NCI-H82 (cell line): ENCODE measurements at regions not wholly inside any gene's neighbourhood (a gene's known extent, or its start where the extent isn't known, plus 50 kb on each side); places are given as distances from the start of the nearest gene placed in this dataset.
A peak's percentile ranks its signal among the peaks of the same experiment; 100 is the strongest.
"Not testable (repeated sequence)": the region's sequence is repeated elsewhere in the genome, so short reads cannot be mapped to it uniquely, and the experiment has no call there.

ENCODE experiments used
- DNase-seq: peaks from one replicate; lab custom pipeline; 2025; lab: John Stamatoyannopoulos, UW

DNA sequence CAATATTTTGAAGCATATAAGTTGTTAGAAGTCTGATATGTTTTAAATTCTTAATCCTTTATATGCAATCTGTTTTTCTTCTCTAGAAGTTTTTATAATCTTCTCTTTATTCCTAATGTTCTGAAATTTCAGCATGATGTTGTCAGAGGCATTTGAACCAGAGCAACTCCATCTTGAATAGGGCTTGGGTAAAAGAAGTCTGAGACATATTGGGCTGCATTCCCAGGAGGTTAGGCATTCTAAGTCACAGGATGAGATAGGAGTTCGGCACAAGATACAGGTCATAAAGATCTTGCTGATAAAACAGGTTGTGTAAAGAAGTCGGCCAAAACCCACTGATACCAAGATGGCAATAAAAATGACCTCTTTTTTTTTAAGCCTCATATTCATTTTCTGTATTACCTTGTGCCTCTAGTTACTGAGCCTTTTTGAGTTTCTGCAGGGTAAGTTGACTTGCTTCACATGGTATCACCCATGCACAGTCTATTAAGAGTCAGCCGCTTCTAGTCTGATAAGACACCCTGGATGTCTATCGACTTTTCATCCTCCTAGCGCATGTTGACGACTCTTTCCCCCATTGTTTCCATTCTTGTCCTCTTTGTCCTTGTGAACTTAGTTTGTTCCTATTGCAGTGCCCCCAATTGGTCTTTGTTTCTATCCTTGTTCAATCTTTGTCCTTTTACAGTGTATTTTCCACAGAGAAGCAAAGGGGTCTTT, 80.8 kb upstream of the RNU6-1 start:
- DNase-seq = no peak

DNA sequence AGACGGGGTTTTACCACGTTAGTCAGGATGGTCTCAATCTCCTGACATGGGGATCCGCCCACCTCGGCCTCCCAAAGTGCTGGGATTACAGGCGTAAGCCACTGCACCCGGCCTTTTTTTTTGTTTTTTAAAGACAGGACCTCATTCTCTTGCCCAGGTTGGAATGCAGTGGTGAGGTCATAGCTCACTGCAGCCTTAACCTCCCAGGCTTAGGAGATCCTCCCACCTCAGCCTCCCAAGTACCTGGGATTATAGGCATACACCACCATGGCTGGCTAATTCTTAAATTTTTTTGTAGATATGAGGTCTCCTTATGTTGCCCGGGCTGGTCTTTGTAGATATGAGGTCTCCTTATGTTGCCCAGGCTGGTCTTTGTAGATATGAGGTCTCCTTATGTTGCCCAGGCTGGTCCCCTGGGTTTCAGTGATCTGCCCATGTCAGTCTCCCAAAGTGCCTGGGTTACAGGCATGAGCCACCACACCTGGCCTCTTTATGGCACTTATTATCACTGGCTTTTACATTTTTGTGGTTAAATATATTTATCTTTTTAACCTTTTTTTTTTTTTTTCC, 82.3 kb upstream of the RNU6-1 start:
- no peak for DNase-seq

DNA sequence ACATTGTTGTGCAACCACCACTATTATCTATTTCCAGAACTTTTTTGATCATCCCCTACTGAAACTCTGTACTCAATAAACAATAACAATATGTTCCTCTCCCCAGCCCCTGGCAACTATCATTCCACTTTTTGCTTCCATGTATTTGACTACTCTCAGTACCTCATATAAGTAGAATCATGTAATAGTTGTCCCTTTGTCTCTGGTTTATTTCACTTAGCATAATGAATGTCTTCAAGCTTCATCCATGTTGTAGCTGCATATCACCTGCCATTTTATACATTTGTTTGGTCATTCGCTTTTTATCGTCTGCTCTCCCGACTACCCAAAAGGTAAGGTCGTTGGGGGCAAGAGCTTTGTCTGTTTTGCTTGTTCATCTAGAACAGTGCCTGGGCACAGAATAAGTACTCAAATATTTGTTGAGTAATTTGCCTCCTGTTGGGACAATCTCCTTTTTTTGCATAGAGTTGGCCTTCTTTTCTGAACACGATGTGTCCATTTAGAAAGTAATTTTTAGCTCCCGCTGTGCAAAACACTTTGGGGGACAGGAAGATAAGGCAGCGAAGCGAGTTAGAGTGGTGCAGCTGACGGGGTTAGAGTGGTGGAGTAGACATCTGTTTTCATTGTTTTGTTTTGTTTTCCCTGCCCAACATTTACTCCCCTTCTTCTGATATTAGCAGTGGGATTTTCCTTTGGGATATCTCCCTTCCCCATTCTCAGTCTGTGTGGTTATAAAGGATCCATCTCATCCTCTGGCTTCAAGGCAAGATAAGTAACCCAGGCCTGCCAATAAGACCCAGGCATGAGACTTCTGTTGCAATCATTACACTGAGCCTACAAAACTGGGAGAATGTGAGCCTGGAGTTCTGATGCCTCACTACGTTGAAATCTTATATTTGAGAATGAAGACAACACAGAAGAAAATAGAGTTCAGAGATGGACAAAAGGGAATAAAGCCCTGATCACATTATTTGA, 83.4 kb upstream of the RNU6-1 start:
- no peak for DNase-seq

DNA sequence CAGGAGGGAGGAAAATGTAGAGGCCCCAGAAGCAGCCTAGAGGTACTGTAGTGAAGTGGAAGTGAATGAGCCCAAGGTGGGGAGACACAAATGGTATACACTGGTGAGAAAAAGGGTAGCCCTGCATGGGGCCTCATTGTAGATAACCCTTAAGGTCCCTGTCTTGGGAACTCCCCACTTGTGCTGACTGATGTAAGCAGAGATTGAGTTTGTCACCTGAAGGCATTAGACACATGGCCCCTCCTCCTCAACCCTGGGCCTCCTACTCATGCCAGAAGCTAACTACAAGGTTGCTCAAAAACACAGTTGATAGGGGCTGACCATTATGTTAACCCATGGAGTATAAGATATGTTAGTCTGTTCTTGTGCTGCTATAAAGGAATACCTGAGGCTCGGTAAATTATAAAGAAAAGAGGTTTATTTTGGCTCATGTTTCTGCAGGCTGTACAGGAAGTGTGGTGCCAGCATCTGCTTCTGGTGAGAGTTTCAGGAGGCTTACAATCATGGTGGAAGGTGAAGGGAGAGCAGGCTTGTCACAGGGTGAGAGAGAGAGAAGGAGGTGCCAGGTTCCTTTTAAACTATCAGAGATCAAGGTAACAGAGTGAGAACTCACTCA, 84.6 kb upstream of the RNU6-1 start:
- DNase-seq = no peak

DNA sequence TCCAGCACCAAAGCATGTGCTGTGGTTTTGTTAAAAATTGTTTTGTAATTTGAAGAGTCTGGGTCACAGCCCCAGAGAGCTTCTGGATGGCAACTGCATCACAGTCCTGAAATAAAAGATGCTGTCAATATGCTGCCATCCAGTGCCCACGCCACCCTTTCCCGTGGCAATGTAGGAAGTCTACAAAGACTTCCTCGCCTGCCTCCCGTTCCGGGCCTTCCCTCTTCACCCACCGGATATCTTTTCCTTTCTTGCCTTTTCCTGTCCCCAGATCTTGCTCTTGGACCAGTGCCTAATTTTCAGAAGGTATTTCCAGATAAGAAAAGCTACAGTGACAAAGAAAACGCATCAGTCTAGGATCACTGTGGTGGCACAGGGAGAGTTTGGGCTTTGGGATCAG, 85.3 kb upstream of the RNU6-1 start:
- DNase-seq = no peak

DNA sequence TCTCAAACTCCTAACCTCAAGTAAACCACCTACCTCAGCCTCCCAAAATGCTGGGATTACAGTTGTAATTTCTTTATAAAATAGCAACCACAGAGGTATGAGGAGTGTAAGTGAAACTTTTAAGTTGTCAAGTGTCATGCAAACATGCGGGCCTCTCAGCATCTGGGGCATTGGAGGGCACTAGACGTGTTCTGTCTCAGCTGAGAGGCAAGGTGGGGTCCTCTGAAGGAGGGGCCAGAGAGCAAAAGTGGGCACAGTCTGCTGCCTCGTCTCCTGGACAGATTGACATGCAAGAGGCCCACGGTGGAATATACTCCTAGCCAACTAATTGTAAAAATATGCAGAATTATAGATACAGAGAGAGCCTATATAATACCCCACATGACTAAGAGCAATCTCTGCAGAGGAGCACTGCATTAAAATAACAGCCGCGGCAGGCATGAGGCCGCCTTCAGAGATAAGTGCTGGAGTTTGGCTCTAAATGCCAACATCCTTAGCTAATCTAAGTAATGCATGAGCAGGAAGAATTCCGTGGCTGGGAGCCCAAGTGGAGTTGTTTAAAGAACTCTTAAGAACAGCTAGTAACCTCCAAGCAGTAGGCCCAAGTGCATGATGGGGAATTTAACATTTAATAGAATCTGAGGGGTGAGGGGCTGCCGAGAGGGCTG, 87.8 kb upstream of the RNU6-1 start:
- peak; percentile 13 for DNase-seq

DNA sequence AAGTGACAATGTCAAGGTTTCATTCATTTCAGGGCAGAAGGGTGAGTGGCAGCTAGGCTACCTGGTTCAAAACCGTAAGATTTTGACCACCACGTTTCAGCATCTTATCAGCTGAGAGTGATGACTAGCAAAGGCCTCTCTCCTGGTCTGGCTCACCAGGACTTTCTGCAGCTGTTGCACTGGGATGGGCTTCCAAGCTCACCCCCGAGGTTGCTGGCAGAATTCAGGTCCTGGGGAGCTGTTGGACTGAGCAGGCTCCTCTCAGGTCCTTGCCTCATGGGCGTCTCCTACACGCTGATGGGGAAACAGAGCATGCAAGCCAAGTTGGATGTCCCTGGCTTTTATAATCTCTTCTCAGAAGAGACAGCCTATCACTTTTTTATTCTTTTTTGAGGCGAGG, 88.8 kb upstream of the RNU6-1 start:
- DNase-seq = no peak

DNA sequence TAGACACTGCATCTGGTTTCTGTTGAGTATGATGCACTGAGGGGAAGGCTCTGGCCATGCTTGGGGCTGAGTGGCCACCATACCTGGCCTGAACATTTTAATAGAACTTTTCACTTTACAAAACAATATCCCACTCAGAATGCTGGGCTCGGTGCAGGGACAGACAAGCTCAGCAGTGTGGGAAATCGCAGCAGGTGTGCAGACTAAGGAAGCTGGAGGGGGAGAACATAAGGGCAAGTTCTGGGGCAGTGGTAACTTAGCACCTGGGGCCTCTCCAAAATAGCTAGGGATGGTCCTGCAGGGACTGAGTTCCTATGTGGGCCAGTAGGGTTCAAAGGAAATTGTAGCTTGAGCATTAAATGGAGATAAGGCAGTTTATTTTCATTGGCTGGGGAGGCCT, 90.9 kb upstream of the RNU6-1 start:
- DNase-seq = no peak

DNA sequence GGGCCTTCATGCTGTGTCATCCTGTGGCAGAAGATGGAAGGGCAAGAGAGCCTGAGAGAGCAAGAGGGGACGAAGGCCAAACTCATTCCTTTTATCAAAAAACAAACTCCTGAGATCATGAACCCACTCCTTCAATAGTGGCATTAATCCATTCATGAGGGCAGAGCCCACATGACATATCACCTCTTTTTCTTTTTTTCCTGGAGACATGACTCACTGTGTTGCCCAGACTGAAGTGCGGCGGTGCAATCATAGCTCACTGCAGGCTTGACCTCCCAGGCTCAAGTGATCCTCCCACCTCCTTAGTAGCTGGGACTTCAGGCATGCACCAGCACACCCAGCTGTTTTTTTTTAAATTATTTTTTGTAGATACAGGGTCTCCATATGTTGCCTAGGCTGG, 92.0 kb upstream of the RNU6-1 start:
- DNase-seq = no peak

DNA sequence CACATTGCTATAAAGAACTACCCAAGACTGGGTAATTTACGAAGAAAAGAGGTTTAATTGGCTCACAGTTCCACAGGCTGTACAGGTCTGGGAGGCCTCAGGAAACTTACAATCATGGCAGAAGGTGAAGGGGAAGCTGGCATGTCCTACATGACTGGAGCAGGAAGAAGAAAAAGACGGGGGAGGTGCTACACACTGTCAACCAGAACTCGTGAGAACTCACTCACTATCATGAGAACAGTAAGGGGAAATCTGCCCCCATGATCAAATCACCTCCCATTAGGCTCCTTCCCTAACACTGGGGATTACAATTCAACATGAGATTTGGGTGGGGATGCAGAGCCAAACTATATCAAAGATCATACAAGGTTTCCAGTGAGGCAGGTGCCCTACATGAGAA, 94.3 kb upstream of the RNU6-1 start:
- peak; percentile 23 for DNase-seq

DNA sequence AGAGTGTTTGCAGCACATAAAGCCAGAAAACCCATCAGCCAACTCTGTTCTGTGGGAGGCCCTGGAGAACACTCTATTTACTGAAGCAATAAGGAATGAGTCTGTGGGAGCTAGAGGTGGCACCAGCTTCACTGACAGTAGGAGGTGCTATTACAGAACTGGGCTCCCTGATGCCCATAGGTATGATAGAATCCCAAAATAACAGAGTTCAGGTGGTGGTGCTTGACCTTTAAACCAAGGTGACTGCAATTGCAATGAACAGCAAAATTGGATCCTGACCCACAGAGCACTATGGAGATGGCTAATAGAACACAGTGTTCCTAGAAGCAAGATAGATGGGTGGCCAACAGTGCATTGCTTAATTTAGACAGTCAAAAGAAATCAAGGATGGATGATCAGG, 95.4 kb upstream of the RNU6-1 start:
- DNase-seq = no peak

DNA sequence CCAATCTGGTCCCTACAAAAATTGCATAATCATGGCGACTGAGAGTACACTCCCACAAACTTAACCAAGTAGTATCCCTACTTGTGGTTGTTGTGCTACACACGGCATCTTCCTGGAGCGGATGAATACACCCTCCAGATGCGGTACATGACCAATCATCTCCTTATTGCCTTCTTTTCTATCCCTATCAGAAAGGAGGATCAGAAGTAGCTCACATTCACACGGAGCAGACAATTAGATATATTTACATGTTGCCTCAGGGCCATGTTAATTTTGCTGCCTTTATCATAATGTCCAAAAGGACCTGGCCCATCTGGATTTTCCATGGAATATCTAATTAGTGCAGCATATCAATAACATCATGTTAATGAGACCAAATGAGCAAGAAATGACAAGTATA, 96.4 kb upstream of the RNU6-1 start:
- DNase-seq = no peak

DNA sequence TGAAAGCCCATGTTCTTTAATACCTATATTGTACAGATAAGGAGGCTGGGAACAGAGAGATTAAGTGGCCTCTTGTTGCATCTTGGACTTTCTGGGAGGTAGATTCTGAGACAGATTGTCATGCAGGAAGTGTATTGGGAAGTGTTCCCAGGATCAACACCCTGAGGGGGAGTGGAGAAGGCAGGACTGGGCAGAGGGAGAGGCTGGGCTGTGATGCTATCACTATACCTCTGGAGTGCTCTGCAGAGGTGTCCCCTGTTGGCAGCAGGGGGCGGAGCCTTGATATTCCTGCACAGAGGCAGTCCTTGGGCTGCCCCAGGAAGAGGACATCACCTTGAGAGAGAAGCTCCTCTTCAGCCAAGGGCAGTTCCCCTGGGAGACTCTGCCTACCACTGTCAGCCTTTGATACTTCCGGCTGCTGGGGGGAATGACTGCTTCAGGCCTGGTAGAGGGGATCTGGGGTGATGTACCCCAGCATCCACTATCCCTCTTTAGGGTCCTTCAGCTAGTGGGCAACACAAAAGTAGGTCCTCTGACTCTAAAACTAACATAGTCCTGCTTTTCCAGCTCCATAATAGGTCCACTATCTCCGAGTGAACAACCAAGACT, 97.4 kb upstream of the RNU6-1 start:
- DNase-seq = peak; percentile 26

DNA sequence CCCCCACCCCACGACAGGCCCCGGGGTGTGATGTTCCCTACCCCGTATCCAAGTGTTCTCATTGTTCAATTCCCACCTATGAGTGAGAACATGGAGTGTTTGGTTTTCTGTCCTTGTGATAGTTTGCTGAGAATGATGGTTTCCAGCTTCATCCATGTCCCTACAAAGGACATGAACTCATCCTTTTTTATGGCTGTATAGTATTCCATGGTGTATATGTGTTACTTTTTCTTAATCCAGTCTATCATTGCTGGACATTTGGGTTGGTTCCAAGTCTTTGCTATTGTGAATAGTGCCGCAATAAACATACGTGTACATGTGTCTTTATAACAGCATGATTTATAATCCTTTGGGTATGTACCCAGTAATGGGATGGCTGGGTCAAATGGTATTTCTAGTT, 99.3 kb upstream of the RNU6-1 start:
- not testable (repeated sequence) for DNase-seq

DNA sequence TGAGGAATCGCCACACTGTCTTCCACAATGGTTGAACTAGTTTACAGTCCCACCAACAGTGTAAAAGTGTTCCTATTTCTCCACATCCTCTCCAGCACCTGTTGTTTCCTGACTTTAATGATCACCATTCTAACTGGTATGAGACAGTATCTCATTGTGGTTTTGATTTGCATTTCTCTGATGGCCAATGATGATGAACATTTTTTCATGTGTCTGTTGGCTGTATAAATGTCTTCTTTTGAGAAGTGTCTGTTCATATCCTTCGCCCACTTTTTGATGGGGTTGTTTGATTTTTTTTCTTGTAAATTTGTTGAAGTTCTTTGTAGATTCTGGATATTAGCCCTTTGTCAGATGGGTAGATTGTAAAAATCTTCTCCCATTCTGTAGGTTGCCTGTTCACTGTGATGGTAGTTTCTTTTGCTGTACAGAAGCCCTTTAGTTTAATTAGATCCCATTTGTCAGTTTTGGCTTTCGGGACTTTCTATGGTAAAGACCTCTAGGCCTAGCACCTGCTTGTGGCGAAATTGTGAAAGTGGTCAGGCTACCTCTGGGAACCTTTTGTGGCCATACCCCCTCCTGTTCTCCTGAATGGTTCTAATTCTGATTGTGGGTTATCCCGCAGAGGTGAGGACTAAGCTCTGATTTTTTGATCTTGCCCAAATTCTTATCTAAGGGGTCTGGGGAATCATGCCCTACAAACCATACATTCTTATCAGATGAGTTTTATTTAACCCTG, 99.9 kb upstream of the RNU6-1 start:
- not testable (repeated sequence) for DNase-seq

DNA sequence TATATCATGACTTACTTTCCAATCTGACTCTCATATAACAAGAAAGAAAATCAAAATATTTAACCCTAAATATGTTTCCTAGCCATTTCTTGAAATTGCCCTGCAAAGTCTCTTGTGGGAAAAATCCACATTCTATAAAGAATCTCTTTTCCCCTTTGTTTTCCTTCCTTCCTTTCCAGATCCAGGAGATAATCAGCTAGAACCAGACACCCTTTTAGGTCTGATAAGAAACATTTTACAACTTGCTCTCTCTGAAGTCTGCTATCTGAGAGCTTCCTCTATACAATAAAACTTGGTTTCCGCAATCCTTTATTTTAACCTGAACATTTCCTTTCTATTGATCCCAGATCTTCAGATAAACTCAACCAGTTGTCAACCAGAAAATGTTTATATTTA, 100.5 kb upstream of the RNU6-1 start:
- no peak for DNase-seq

DNA sequence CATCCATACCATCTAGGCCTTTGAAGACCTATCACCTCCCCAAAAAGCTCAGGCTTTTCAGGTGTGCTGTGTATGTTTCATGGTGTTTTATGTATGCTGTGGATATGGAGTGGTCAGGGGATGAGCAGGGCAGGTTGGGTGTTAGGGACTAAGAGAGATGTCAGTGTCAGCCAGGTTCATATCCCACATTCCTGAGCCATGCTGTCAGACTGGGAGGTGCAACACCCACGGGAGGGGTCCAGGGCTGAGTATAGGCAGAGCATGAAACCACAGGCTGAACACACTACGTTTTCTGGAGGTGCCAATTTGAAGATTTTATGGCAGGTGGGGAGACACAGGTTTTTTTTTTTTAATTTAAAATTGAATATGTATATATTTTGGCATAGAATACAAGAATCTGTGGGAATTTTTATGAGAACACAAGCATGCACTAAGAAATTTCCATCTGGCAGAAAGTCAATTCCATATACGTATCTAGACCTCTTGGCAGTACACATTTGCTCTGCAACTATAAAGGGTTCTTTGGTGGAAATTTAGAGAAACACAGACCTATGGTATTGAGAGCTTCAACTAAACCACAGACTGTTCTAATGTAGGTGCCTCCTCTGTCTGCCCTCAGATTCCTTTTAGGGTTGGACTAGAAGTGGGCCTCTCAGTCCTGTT, 101.9 kb upstream of the RNU6-1 start:
- DNase-seq = no peak

DNA sequence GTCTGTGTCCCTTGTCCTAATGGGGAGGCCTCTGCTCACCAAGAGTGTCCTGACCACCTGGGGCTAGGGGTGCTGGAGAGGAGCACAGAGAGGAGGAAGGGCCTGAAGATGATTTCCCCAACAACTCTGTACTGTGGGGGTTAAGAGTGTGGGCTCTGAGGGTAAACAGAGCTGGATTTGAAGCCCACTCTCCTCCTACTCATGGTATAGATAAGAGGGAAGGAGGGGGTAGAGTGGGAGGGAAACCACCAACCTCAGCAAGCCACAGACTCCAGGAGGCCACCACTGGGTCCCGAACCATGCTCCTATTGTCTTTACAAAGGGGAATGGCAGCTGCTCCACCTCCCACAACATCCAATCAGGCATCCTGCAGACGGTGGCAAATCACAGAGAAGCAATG, 103.6 kb upstream of the RNU6-1 start:
- DNase-seq = no peak

DNA sequence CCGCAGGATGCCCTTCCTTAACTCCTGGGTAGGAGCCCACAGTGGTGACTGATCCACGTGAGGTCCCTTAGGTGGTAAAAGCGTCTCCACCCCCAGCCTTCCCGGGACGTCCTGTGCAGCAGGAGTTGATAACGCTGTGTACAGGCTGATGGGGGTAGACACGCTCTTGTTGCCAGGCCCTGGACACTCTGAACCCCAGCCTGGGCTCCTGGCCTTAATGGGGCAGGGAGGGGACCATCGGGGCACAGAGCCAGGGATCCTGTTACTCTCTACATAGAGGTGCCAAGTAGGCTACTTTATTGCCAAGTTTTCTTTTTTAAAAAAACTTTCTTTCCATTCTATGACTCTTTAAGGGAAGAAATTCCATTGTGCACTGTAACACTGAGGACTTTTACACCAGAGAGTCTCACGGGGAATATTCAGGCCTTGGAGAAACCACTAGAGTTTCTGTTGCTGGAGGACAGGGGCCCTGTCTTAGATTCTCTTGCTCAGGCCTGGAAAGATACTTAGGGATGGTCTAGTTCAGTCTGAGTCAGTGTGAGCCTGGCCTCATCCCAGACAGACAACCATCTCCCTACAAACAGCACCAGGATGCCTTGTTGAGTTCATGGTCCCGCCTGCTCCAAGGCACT, 104.3 kb upstream of the RNU6-1 start:
- no peak for DNase-seq

DNA sequence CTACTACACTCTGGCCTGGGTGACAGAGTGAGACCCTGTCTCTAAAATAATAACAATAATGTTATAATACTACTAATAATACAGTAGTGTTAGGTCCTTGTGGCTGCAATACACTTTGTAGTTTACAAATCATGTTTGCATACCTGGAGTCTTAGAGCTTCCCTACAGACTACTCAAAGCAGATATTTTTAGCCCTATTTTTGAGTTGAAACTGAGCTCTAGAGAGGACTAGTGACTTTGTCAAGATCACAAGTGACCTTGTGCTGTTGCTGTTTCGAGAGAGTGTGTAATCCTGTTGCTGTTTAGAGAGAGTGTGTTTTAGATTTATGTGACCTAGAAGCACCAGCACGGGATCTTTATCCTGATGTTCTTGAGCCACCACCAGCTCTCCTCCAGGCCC, 105.3 kb upstream of the RNU6-1 start:
- no peak for DNase-seq
